ENCODE measurements at regions not wholly inside any gene's neighbourhood (a gene's known extent, or its start where the extent isn't known, plus 50 kb on each side); places are given as distances from the start of the nearest gene placed in this dataset.

GRCh38 chr3:147483145-147483544 lies 74.0 kb downstream of the ZIC1 start:
- no peak for TF ChIP-seq POLR2A (IDR thresholded peaks at IDR 0.05)
- TF ChIP-seq CTCF (IDR thresholded peaks at IDR 0.05), result no peak
- no peak for TF ChIP-seq POLR2AphosphoS5 (IDR thresholded peaks at IDR 0.05; ENCODE audit: insufficient read depth in 1 of 2, low read depth in 1 of 2)
